ENCODE measurements at regions not wholly inside any gene's neighbourhood (a gene's known extent, or its start where the extent isn't known, plus 50 kb on each side); places are given as distances from the start of the nearest gene placed in this dataset.
"Not testable (repeated sequence)": the region's sequence is repeated elsewhere in the genome, so short reads cannot be mapped to it uniquely, and the experiment has no call there.

- DNase-seq, result no peak
- ATAC-seq, result no peak
- intact Hi-C loops (cut with micrococcal nuclease), result no loop called here
Observed at GRCh38 chrX:87914726-87915125, 397.1 kb downstream of the KLHL4 start.

GRCh38 chrX:87924619-87925018 is 407.0 kb downstream of the KLHL4 start:
- intact Hi-C loops (cut with micrococcal nuclease), result no loop called here
- no peak for DNase-seq

GRCh38 chrX:87941841-87942240 is 424.2 kb downstream of the KLHL4 start:
- ATAC-seq, result no peak
- intact Hi-C loops (cut with micrococcal nuclease), result no loop called here
- DNase-seq, result no peak

More at GRCh38 chrX:87924619-87925018, 407.0 kb downstream of the KLHL4 start:
- ATAC-seq, result peak; percentile 48

GRCh38 chrX:87961471-87961870 is 443.9 kb downstream of the KLHL4 start:
- intact Hi-C loops (cut with micrococcal nuclease), result no loop called here
- ATAC-seq, result no peak
- DNase-seq, result no peak

- DNase-seq, result no peak
- intact Hi-C loops (cut with micrococcal nuclease), result no loop called here
- ATAC-seq, result no peak
Observed at GRCh38 chrX:87968118-87968517, 450.5 kb downstream of the KLHL4 start.

- ATAC-seq; intact Hi-C loops (cut with micrococcal nuclease); DNase-seq: not testable (repeated sequence)
Observed at GRCh38 chrX:87972121-87972520, 454.5 kb downstream of the KLHL4 start.

GRCh38 chrX:87975365-87975764 is 457.8 kb downstream of the KLHL4 start:
- no peak for DNase-seq
- ATAC-seq, result no peak
- intact Hi-C loops (cut with micrococcal nuclease), result no loop called here

GRCh38 chrX:88007873-88008272 is 490.3 kb downstream of the KLHL4 start:
- DNase-seq; ATAC-seq; intact Hi-C loops (cut with micrococcal nuclease): not testable (repeated sequence)

GRCh38 chrX:88024022-88024421 is 506.4 kb downstream of the KLHL4 start:
- intact Hi-C loops (cut with micrococcal nuclease), result no loop called here
- no peak for DNase-seq
- no peak for ATAC-seq

GRCh38 chrX:88072339-88073030 is 554.9 kb downstream of the KLHL4 start:
- no peak for ATAC-seq
- no peak for DNase-seq
- intact Hi-C loops (cut with micrococcal nuclease), result no loop called here

GRCh38 chrX:88101968-88102367 is 584.4 kb downstream of the KLHL4 start:
- DNase-seq (no peak), ATAC-seq (no peak)

GRCh38 chrX:88135735-88136134 is 611.3 kb upstream of the CPXCR1 start:
- DNase-seq (no peak), ATAC-seq (no peak)
- intact Hi-C loops (cut with micrococcal nuclease), result no loop called here

More at GRCh38 chrX:88101968-88102367, 584.4 kb downstream of the KLHL4 start:
- intact Hi-C loops (cut with micrococcal nuclease), result no loop called here

- intact Hi-C loops (cut with micrococcal nuclease), result no loop called here
- ATAC-seq, result no peak
- DNase-seq, result no peak
Observed at GRCh38 chrX:88136328-88136727, 610.7 kb upstream of the CPXCR1 start.

GRCh38 chrX:88146577-88146976 is 600.4 kb upstream of the CPXCR1 start:
- ATAC-seq (no peak), DNase-seq (no peak)
- intact Hi-C loops (cut with micrococcal nuclease), result no loop called here

GRCh38 chrX:88170553-88170952 is 576.5 kb upstream of the CPXCR1 start:
- DNase-seq, result no peak
- ATAC-seq, result no peak
- intact Hi-C loops (cut with micrococcal nuclease), result no loop called here

- intact Hi-C loops (cut with micrococcal nuclease); ATAC-seq; DNase-seq: not testable (repeated sequence)
Observed at GRCh38 chrX:88173932-88174440, 573.0 kb upstream of the CPXCR1 start.

- intact Hi-C loops (cut with micrococcal nuclease), result no loop called here
- DNase-seq, result no peak
- ATAC-seq, result no peak
Observed at GRCh38 chrX:88202149-88202548, 544.9 kb upstream of the CPXCR1 start.

GRCh38 chrX:88244066-88244465 is 503.0 kb upstream of the CPXCR1 start:
- no peak for ATAC-seq
- DNase-seq, result no peak
- intact Hi-C loops (cut with micrococcal nuclease), result no loop called here

- intact Hi-C loops (cut with micrococcal nuclease), result no loop called here
- DNase-seq (no peak), ATAC-seq (no peak)
Observed at GRCh38 chrX:88284844-88285243, 462.2 kb upstream of the CPXCR1 start.

GRCh38 chrX:88313972-88314371 is 433.1 kb upstream of the CPXCR1 start:
- ATAC-seq; DNase-seq; intact Hi-C loops (cut with micrococcal nuclease): not testable (repeated sequence)

- DNase-seq (no peak), ATAC-seq (no peak)
- intact Hi-C loops (cut with micrococcal nuclease), result no loop called here
Observed at GRCh38 chrX:88325634-88326033, 421.4 kb upstream of the CPXCR1 start.
